Stimulated activated naive CD4-positive, alpha-beta T cell treated with Interleukin-2 at 50 U/mL for 16 hours (primary cell): ENCODE measurements at regions not wholly inside any gene's neighbourhood (a gene's known extent, or its start where the extent isn't known, plus 50 kb on each side); places are given as distances from the start of the nearest gene placed in this dataset.
"Not testable (repeated sequence)": the region's sequence is repeated elsewhere in the genome, so short reads cannot be mapped to it uniquely, and the experiment has no call there.

Experiments
- DNase-seq: peaks from one replicate; lab custom pipeline; 2025; lab: John Stamatoyannopoulos, UW

DNA sequence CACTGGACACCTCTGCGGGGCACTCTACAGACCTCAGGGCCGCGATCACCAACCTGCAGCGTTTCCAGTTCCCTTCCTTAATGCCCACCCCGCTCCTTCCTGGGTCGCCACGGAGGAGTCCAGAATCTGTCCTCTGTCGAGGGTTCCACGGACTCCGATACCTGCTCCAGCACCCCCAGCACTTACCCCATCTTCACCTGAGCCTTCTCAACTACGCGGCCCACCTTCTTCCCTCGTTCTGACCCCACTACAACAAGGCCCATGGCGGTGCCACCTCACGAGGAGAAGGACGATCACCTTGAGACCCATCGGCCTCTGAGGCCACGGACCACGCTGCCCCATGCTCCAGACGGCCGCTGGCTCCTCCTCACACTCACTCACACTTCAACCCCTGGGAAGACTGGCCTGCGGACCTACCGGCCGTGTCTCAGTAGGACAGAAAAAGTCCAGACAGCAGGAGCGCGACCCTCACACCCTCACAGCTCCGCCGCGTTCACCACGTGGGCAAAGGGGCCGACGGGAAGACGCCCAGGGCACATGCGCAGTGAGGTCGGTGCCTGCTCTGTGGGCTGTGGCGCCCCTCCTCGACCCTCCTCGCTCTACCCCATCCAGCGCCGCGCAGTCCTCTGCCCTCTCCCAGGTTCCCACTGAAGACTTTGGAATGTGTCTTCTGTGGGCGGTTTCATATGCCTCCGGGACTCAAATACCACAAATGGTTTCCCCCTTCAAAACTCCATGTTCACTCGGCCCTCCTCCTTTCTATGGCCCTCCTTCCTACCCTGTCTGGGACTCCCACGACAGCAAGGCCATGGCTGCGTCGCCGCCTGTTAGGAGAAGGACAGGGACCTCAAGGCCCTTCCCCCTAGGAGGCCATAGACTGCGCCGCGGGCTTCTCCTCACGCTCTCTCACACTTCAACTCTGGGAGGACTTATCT lies 193.9 kb upstream of the PHF14 start:
- DNase-seq, result no peak

DNA sequence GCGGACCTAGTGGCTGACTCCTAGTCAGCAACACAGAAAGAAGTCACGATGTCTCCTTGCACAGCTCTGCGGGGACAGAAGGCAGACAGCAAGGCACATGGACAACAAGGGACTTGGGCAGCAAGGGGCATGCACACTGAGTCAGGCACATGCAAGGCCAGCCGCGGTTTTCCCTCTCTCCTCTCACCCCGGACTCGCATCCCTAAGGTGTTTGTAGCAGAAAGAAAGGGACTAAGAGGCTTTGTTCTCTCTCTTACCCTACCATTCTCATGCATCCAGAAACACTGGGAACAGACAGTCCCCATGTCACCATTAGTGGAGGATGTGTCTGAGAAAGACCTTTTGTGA lies 193.3 kb upstream of the PHF14 start:
- no peak for DNase-seq

DNA sequence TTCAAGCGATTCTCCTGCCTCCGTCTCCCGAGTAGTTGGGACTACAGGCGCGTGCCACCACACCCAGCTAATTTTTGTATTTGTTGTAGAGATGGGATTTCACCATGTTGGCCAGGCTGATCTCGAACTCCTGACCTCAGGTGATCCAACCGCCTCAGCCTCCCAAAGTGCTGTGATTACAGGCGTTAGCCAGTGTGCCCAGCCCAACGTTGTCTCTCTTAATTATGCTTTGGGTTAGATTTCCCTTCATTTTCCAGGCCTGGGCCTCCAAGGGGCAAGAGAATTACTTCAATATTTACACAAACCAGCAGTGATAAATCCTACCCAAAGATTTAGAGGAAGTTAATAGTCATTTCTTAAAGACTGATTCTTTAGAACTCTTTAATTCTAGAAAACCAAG lies 186.7 kb upstream of the PHF14 start:
- not testable (repeated sequence) for DNase-seq

DNA sequence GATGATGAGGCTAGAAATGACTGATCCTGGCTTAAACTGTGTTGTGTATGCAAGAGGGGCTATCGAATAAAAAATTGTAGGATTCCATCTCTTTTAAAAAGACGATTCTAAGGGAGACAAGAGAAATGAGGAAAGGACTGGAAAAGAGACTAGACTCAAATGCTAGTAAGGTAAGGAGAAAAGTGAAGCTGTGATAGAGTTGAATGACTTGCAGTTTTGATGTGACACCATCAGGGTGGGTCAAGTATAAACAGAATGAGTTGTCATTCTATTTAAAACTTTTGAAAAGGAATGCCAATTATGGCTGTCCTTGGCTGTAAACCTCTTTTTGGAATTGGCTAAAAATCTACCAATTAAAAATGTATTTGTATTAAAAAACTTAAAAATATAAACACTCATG lies 184.5 kb upstream of the PHF14 start:
- no peak for DNase-seq

DNA sequence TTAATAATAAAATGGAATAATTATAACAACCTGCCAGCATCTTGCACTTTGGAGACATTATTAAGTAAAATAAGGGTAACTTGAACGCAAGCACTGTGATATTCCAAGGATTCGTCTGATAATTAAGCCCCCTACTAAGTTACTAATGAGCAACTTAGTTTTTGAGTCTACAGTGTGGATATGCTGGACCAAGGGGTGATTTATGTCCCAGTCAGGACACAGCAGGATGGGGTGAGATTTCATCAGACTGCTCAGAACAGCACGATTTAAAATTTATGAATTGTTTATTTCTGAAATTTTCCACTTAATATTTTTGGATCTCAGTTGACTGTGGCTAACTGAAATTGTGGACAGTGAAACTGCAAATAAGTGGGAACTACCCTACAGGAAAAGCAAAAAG lies 182.8 kb upstream of the PHF14 start:
- DNase-seq, result no peak

DNA sequence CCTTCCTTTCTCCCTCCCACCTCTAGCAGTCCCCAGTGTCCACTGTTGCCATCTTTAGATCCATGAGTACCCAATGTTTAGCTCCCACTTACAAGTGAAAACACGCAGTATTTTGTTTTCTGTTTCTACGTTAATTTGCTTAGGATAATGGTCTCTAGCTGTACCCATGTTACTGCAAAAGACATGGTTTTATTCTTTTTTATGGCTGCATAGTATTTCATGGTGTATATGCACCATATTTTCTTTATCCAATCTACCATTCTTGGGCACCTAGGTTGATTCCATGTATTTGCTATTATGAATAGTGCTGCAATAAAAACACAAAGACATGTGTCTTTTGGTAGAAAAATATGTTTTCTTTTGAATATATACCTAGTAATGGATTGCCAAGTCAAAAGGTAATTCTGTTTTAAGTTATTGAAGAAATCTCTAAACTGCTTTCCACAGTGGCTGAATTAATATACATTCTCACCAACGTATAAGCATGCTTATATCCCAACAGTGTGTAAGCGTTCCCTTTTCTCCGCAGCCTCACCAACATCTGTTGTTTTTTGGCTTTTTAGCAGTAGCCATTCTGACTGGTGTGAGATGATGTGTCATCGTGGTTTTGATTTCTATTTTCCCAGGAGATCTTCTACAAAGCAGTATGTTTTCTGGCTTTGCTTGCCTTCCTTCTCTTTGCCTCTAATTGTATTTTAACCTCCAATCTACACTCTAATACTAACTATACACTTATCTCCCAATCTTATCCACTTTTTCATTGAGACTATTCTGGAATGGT lies 179.5 kb upstream of the PHF14 start:
- no peak for DNase-seq

DNA sequence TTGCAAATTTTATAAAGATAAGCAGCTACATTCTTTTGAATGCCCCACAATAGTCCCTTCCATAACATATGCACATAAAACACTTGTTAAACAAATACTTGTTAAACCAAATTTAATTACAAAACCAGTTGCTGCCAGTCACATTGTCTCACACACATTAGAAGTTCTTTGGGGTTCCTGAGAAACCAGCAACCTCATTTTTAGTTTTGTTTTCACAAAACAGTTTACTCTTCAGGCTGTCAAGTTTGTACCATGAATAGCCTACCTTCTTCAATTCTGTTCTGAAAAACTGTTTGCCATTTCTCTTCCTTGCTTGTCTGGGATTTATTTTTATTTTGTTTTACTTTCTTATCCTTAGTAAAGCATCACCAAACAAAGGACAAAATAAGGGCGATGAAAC lies 176.5 kb upstream of the PHF14 start:
- no peak for DNase-seq

DNA sequence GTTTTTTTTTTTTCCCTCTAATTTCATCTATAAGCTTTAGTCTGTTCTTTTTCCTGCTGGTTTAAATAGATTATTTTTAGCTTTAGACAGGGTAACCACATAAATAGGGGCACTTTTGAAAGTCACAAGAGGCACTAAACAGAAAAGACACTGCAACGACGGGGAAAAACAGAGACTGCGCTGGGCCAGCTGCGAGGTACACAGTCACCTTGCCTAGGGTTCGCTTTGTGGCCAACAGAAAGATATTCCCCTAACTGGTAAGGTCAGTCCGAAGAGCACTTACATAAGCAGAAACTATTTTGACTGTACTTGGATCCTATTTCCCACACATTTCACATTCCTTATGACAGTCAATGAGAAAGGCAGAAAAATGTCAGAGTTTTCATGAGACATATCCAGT lies 175.6 kb upstream of the PHF14 start:
- no peak for DNase-seq

DNA sequence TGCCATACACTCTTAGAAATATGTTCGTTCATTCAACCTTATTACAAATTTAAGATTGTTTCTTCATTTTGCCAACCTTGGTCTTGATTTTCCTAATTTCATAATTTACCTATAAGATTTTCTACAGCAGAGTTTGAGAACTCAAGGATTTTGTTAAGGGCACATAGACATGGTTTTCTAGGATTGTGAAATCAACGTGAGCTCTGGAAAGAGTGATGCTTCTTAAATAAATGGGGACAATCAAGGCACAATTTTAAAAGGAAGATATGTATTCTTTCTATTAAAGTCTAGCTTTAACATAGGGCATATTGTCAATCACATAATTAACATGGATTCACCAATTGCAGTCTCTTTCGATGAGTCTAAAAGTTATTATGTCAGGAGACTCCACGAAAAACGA lies 174.2 kb upstream of the PHF14 start:
- DNase-seq, result no peak

DNA sequence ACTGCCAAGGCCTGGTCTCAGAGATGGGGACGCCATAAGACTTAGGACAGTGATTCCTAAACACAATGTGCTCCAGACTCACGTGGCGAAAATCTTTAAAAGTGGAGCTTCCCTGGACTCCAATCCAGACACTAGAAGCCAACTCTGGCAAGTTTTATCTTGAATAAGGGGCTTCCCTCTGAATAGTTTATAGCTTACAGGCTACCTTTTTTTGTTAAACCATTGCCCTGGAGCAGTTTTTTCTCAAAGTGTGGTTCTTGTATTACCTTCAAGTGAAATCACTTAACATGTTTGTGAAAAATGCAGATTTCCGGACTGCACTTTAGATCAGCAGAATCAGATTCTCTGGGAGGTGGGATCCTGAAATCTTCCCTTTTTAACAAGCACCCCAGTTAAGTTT lies 171.7 kb upstream of the PHF14 start:
- DNase-seq, result no peak

DNA sequence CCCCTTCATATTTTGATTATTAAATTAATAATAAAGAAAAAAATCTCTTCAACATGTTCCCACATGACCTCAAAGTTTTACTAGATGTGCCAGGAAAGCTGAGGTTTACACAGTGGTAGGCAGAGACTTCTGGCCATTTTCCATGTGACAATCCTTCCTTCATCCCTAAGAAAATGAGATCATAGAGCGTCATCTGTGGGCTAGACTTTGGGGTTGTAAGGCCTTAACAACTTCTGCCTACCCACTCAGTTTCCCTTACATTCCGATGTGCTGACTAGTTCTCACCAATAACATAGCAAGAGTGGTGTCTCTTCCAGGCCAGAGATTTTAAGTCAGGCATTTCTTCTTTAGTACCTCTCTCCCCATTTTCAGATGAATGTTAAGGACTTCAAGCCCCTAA lies 171.1 kb upstream of the PHF14 start:
- no peak for DNase-seq

DNA sequence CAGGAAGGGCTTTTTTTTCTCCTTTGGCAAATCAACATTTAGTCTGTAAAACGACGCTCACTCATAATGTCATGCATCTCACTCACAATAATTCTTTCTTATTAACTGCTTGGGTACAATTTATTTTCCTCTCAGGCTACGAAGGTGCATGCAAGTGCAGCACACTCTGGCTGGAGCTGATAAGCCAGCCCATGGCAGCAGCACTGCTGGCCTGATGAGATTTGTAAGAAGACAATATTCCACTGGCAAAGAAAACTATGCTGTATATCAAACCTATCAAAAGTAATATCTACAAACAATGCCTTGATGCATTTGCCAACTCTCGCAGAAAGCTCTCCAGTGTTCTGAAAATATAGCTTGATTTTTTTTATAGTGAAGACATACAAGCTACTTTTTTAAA lies 170.0 kb upstream of the PHF14 start:
- DNase-seq, result no peak

DNA sequence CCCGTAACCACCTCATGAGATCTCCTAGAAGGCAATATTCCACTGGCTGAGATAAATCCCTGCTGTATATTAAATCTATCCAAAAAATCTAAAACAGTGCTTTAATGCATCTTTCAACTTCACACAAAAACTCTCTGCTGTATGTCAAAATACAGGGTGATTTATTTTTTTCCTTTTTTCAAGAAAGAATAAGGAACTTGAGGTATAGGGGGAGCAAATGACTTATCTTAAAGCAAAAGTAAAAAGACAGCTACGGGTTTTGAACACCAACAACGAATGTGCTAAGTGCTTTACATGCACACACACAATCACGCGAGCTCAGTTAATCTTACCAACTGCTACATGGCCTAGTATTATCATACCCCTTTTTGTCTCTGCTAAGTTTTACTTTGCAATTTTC lies 168.9 kb upstream of the PHF14 start:
- DNase-seq, result no peak

DNA sequence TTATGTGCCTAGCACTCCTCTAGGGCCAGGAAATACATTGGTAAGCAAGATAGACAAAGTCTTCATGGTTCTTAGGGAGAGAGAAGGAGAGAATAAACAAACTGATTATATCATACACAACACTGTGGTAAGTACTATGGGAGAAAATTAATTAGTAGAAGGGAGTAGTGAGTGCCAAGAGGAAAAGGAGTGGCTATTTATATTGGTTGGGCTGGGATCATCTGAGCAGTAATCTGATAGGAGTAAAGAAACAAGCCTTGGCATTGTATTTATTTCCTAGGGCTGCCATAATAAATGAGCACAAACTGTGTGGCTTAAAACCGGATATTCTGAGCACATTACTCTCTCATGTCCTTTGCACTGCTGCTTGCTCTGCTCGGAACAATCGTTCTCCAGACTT lies 158.1 kb upstream of the PHF14 start:
- no peak for DNase-seq

DNA sequence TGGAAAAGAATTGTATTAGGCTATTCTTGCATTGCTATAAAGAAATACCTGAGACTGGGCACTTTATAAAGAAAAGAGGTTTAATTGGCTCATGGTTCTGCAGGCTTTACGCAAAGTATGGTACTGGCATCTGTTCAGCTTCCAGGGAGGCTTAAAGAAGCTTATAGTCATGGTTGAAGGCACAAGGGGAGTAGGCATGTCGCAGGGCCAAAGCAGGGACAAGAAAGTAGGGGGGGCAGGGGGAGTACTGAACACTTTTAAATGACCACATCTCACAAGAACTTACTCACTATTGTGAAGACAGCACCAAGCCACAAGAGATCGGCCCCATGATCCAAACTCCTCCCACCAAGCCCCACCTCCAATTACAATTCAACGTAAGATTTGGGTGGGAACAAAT lies 152.5 kb upstream of the PHF14 start:
- DNase-seq, result no peak

DNA sequence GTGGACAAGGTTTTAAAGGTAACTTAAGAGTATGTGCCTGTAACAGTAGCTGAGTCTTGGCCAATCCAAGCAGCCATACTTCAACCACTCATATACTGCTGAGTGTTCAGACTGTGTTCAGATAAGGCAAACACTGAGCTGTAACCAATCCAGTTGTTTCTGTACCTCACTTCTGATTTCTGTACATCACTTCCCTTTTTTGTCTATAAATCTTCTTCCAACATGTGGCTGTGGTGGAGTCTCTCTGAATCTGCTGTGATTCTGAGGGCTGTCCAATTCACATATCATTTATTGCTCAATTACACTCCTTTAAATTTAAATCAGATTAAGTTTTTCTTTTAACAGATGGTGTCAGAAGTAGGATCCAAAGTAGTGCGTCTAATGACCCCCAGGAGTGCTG lies 149.5 kb upstream of the PHF14 start:
- DNase-seq, result no peak

DNA sequence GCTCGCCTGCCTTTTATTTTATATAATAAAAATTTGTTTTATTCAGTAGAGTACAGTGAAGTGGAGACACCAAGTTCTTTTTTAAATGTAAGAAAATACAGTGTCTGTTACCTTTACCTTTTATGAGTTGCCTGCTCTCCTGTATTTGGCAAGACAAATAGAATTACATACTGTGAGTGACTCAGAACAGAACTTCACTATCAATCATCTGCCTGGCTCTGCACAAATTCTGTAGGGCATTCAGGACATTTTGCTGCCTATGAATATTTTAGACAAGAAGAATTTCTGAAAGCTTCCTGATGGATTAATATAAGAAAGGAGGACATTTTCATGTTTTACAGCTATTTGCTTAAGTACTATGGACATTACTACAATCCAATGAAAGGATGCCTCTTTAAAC lies 135.4 kb upstream of the PHF14 start:
- no peak for DNase-seq

DNA sequence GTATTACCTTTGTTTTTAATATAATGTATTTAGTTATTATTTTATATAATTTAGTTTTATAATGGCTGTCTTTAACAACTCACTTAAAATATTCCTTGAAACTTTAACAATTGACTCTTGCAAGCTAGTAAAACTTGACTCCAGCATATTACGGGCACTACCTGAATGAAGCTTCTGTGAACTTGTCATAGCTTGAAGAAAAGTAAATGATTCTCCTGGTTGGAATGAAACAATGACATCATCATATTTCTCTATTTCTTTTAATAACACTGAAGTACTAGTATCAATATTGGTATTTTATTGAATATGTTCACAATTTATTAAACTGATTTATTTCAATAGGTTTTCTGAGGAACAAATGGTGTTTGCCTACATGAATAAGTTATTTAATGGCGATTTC lies 128.4 kb upstream of the PHF14 start:
- DNase-seq, result no peak

DNA sequence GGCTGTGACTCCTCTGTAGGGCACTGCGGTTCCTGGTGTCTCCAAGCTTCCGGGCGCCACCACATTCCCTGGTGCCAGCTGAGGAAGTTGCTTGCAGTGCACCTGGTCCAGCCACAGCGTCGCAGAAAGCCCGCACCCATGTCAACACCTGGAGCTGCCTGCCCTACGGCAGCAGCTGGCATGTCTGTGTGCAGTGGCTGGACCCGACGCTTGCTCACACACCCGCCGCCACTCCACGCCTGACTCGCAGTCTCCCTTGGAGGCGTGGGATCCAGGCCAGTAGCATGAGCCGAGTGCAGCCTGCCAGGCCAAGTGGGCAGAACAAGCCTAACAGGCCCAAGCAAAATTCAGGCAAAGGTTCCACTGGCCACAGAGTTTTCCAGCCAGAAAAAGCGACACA lies 118.1 kb upstream of the PHF14 start:
- DNase-seq, result no peak

DNA sequence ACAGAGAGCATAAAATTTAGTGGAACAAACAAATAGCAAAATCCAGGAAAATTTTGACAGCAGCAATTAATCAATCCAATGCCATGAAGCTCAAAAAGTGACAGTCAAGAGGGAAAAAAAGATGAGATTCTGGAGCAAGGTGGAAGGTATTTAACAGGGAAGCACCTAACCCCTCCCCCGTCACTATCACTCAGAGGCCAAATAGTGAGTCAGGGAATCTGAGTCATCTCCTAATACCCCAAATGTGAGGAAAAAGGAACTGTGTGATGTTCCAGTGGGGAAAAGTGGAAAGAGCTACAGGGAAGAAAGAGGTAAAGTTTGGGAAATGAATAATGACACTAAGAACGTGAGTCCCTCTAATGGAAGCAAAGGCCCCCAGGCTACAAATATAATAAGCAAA lies 113.2 kb upstream of the PHF14 start:
- no peak for DNase-seq

DNA sequence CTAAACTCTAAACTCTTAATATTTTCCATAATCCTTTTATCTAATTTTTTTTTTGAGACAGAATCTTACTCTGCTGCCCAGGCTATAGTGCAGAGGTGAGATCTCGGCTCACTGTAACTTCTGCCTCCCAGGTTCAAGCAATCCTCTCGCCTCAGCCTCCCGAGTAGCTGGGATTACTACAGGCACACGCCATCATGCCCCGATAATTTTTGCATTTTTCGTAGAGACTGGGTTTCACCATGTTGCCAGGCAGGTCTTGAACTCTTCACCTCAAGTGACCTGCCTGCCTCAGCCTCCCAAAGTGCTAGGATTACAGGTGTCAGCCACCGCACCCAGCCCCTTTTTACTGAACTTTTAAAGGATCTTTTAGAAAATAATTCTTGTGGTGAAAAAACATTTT lies 110.2 kb upstream of the PHF14 start:
- DNase-seq, result no peak

DNA sequence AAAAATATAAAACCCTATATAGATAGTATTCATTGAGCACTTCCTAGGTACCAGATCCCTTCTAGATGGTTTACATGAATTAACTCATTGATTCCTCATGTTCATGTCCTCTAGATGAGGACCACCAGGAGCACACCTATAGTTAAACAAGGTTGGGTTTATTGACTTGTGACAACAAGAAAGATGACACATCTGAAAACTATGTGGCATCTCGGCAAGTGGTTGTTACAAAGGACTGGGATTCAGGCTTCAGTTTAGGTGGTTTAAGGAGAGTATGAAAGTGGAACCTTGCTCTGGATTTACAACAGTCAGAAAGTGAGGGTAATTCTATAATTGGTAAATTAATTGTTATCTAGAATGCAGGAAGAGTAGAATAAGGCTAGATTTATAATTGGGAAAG lies 99.0 kb upstream of the PHF14 start:
- DNase-seq, result no peak

DNA sequence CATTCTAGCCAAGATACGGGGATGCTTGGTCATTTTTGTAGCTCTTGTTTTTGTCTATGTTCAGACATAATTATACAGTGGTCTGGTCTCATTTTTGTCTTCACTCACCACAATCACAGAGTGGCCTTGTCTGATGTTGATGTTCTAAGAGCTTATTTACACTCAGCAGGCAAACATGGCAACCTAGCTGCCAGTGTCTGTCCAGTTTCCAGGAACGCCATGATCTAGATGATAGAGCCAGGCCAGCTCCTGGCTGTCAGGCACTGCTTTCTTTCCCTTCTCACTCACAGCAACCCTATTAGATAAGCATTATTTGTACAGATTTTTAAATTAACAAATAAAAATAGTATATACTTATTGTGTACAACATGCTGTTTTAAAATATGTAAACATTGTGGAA lies 98.6 kb upstream of the PHF14 start:
- no peak for DNase-seq

DNA sequence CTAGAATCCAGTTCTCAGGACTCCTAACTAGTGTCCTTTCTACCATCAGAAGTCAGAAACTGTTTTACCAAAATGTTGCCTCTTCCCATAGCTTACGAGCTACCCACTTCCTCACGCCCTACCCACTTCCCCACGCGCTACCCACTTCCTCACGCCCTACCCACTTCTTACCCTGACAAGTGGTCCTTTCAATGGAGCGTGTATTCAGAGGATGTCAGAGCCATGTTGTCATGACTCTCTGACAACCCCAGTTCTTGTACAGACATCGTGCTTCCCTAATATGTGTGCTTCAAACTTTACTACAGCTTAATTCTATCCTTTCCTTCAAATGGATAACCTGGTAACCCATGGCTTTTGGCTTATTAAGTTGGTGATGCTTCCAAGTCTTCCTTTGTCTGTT lies 84.8 kb upstream of the PHF14 start:
- no peak for DNase-seq
